ENCODE measurements at regions not wholly inside any gene's neighbourhood (a gene's known extent, or its start where the extent isn't known, plus 50 kb on each side); places are given as distances from the start of the nearest gene placed in this dataset.

DNA sequence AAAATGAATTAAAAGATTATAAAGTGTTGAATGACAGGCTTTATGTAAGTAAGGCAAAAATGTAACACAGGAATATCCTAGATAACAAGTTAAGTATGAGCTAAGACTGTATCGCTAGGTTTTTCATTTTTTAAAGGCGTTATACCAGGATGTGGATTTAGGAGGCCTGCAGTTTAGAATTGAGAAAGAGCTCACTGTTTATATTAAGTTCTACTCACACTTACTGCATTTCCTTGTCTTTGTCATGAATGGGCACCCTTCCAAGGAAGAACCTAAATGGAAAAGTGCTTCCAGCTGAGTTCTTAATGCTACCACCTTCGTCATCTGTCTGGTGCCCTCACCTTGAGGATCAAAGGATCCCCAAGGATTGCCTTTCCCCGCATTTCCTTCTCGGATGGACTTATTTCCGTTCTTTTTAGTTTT lies 148.7 kb downstream of the SOX4 start:
- TF ChIP-seq, protein P1, sequence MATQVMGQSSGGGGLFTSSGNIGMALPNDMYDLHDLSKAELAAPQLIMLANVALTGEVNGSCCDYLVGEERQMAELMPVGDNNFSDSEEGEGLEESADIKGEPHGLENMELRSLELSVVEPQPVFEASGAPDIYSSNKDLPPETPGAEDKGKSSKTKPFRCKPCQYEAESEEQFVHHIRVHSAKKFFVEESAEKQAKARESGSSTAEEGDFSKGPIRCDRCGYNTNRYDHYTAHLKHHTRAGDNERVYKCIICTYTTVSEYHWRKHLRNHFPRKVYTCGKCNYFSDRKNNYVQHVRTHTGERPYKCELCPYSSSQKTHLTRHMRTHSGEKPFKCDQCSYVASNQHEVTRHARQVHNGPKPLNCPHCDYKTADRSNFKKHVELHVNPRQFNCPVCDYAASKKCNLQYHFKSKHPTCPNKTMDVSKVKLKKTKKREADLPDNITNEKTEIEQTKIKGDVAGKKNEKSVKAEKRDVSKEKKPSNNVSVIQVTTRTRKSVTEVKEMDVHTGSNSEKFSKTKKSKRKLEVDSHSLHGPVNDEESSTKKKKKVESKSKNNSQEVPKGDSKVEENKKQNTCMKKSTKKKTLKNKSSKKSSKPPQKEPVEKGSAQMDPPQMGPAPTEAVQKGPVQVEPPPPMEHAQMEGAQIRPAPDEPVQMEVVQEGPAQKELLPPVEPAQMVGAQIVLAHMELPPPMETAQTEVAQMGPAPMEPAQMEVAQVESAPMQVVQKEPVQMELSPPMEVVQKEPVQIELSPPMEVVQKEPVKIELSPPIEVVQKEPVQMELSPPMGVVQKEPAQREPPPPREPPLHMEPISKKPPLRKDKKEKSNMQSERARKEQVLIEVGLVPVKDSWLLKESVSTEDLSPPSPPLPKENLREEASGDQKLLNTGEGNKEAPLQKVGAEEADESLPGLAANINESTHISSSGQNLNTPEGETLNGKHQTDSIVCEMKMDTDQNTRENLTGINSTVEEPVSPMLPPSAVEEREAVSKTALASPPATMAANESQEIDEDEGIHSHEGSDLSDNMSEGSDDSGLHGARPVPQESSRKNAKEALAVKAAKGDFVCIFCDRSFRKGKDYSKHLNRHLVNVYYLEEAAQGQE (IDR thresholded peaks at IDR 0.05; ENCODE audit: insufficient replicate concordance, low read depth): no peak
- TF ChIP-seq, protein P2, sequence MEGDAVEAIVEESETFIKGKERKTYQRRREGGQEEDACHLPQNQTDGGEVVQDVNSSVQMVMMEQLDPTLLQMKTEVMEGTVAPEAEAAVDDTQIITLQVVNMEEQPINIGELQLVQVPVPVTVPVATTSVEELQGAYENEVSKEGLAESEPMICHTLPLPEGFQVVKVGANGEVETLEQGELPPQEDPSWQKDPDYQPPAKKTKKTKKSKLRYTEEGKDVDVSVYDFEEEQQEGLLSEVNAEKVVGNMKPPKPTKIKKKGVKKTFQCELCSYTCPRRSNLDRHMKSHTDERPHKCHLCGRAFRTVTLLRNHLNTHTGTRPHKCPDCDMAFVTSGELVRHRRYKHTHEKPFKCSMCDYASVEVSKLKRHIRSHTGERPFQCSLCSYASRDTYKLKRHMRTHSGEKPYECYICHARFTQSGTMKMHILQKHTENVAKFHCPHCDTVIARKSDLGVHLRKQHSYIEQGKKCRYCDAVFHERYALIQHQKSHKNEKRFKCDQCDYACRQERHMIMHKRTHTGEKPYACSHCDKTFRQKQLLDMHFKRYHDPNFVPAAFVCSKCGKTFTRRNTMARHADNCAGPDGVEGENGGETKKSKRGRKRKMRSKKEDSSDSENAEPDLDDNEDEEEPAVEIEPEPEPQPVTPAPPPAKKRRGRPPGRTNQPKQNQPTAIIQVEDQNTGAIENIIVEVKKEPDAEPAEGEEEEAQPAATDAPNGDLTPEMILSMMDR (IDR thresholded peaks at IDR 0.05; ENCODE audit: insufficient read depth, low read length): no peak
- no peak for TF ChIP-seq POLR2AphosphoS5 (IDR thresholded peaks at IDR 0.05; ENCODE audit: low read depth)
- no peak for TF ChIP-seq GABPA (IDR thresholded peaks at IDR 0.05; ENCODE audit: low read depth)
- TF ChIP-seq SPI1 (IDR thresholded peaks at IDR 0.05; ENCODE audit: borderline replicate concordance, low read depth): no peak
